ENCODE measurements at regions not wholly inside any gene's neighbourhood (a gene's known extent, or its start where the extent isn't known, plus 50 kb on each side); places are given as distances from the start of the nearest gene placed in this dataset.

DNA sequence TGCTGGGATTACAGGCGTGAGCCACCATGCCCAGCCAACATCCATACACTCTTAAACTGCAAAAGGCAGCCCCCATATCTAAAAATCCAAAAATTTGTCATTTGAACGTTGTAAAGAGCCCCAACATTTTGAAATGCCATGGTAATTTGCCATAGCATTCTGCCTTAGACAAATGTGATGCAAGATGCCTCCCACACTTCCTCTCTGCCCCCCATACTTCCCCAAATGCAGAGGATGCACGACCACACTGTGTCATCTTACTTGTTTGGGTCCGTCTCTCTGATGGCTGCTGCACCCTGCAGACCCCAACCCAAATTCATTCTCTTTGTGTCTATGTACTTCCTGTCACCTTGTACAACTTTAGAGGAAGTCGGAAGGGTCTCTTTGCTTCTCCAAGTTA is 1125.6 kb upstream of the AUTS2 start:
- TF ChIP-seq CTCF (IDR thresholded peaks at IDR 0.05) (no peak), POLR2A (IDR thresholded peaks at IDR 0.05) (no peak)
